Effector memory CD8-positive, alpha-beta T cell (primary cell): ENCODE measurements at regions not wholly inside any gene's neighbourhood (a gene's known extent, or its start where the extent isn't known, plus 50 kb on each side); places are given as distances from the start of the nearest gene placed in this dataset.
"Not testable (repeated sequence)": the region's sequence is repeated elsewhere in the genome, so short reads cannot be mapped to it uniquely, and the experiment has no call there.

ENCODE experiments used
- ATAC-seq: fragments of 150-1000 bp; cut with Tn5 transposase; replicated peaks from 2 replicates; pipeline ENCODE4 v1.10.0; 2021; ENCODE audit warnings: mild to moderate bottlenecking, moderate library complexity
- DNase-seq, 3 experiments: peaks; one replicate each; pipeline ENCODE4 v3.0.0; 2021
- H3K27ac Mint-ChIP-seq, 2 donors: one replicate each; pipeline ENCODE4 v1.8.0; 2022; ENCODE audit warnings: mild to moderate bottlenecking in 2 of 2, mixed read lengths in 2 of 2, moderate library complexity in 2 of 2
- H3K27me3 Mint-ChIP-seq, 2 donors: one replicate each; pipeline ENCODE4 v1.8.0; 2022; ENCODE audit warnings: mixed read lengths in 2 of 2
- H3K36me3 Mint-ChIP-seq: one replicate; pipeline ENCODE4 v1.8.0; 2022; ENCODE audit warnings: mild to moderate bottlenecking, moderate library complexity, mixed read lengths; ENCODE audit not compliant: insufficient read depth
- H3K4me1 Mint-ChIP-seq, 2 donors: one replicate each; pipeline ENCODE4 v1.8.0; 2022; ENCODE audit warnings: low read depth in 2 of 2, mixed read lengths in 2 of 2
- H3K4me3 Mint-ChIP-seq, 2 donors: one replicate each; pipeline ENCODE4 v1.8.0; 2022; ENCODE audit warnings: mild to moderate bottlenecking in 2 of 2, mixed read lengths in 2 of 2, moderate library complexity in 2 of 2
- H3K9me3 Mint-ChIP-seq, 2 donors: one replicate each; pipeline ENCODE4 v1.8.0; 2022; ENCODE audit warnings: mixed read lengths in 2 of 2

GRCh38 chr2:109669731-109670130, 55.6 kb downstream of the SOWAHC start:
- no peaks in the 10 kb centered on the region for H3K9me3 Mint-ChIP-seq
- H3K4me3 Mint-ChIP-seq = no peak overlapping the region
- DNase-seq (no peak), ATAC-seq (no peak)
- H3K27ac Mint-ChIP-seq = no peak overlapping the region
- no peaks in the 10 kb centered on the region for H3K4me1 Mint-ChIP-seq
- H3K27me3 Mint-ChIP-seq = peaks cover 22 to 41% of the 10 kb centered on the region in 2 donors
- H3K36me3 Mint-ChIP-seq = no peaks in the 10 kb centered on the region

GRCh38 chr2:109670556-109671411, 56.6 kb downstream of the SOWAHC start:
- peaks cover 22 to 49% of the 10 kb centered on the region in 2 donors for H3K27me3 Mint-ChIP-seq
- H3K27ac Mint-ChIP-seq = no peak overlapping the region
- H3K4me1 Mint-ChIP-seq = peaks cover 0 to 2% of the 10 kb centered on the region in 2 donors
- H3K4me3 Mint-ChIP-seq = no peak overlapping the region
- ATAC-seq (no peak), DNase-seq (no peak)
- H3K9me3 Mint-ChIP-seq = no peaks in the 10 kb centered on the region
- no peaks in the 10 kb centered on the region for H3K36me3 Mint-ChIP-seq

GRCh38 chr2:109674894-109675534, 60.9 kb downstream of the SOWAHC start:
- Mint-ChIP-seq H3K36me3 (no peaks in the 10 kb centered on the region), H3K9me3 (no peaks in the 10 kb centered on the region), H3K27ac (no peak overlapping the region), H3K4me1 (peaks cover 0 to 2% of the 10 kb centered on the region in 2 donors), H3K27me3 (peaks cover 17 to 67% of the 10 kb centered on the region in 2 donors), H3K4me3 (no peak overlapping the region)
- ATAC-seq = no peak
- no peak for DNase-seq

GRCh38 chr2:109675666-109676345, 61.6 kb downstream of the SOWAHC start:
- Mint-ChIP-seq H3K4me3 (no peak overlapping the region), H3K9me3 (no peaks in the 10 kb centered on the region), H3K27me3 (peaks cover 17 to 66% of the 10 kb centered on the region in 2 donors), H3K27ac (no peak overlapping the region), H3K36me3 (no peaks in the 10 kb centered on the region), H3K4me1 (peaks cover 0 to 2% of the 10 kb centered on the region in 2 donors)
- DNase-seq (no peak), ATAC-seq (no peak)

GRCh38 chr2:109676346-109676902, 62.3 kb downstream of the SOWAHC start:
- Mint-ChIP-seq H3K27ac (no peak overlapping the region), H3K4me3 (no peak overlapping the region), H3K36me3 (no peaks in the 10 kb centered on the region), H3K9me3 (no peaks in the 10 kb centered on the region), H3K27me3 (peaks cover 17 to 59% of the 10 kb centered on the region in 2 donors), H3K4me1 (peaks cover 0 to 2% of the 10 kb centered on the region in 2 donors)
- no peak for ATAC-seq
- no peak for DNase-seq

- H3K9me3 Mint-ChIP-seq, H3K27ac Mint-ChIP-seq, DNase-seq, H3K4me1 Mint-ChIP-seq, H3K36me3 Mint-ChIP-seq, H3K4me3 Mint-ChIP-seq, ATAC-seq: not testable (repeated sequence)
- H3K27me3 Mint-ChIP-seq = peaks cover 17 to 58% of the 10 kb centered on the region in 2 donors
Observed at GRCh38 chr2:109677121-109677731, 63.1 kb downstream of the SOWAHC start.

GRCh38 chr2:109677835-109678580, 63.8 kb downstream of the SOWAHC start:
- H3K4me3 Mint-ChIP-seq = no peak overlapping the region
- peaks cover 0 to 2% of the 10 kb centered on the region in 2 donors for H3K4me1 Mint-ChIP-seq
- no peak overlapping the region for H3K27ac Mint-ChIP-seq
- H3K9me3 Mint-ChIP-seq = no peaks in the 10 kb centered on the region
- no peak for ATAC-seq
- H3K27me3 Mint-ChIP-seq = peaks cover 17 to 59% of the 10 kb centered on the region in 2 donors
- DNase-seq = no peak
- H3K36me3 Mint-ChIP-seq = no peaks in the 10 kb centered on the region

GRCh38 chr2:109678724-109679201, 64.6 kb downstream of the SOWAHC start:
- H3K4me3 Mint-ChIP-seq, H3K4me1 Mint-ChIP-seq, ATAC-seq, H3K27ac Mint-ChIP-seq, H3K9me3 Mint-ChIP-seq, DNase-seq, H3K36me3 Mint-ChIP-seq: not testable (repeated sequence)
- peaks cover 23 to 59% of the 10 kb centered on the region in 2 donors for H3K27me3 Mint-ChIP-seq

GRCh38 chr2:109679225-109679624, 65.1 kb downstream of the SOWAHC start:
- Mint-ChIP-seq H3K4me3 (no peak overlapping the region), H3K9me3 (no peaks in the 10 kb centered on the region), H3K27ac (no peak overlapping the region), H3K36me3 (peaks cover 4% of the 10 kb centered on the region), H3K4me1 (peaks cover 0 to 2% of the 10 kb centered on the region in 2 donors), H3K27me3 (peaks cover 23 to 55% of the 10 kb centered on the region in 2 donors)
- DNase-seq = no peak
- ATAC-seq = no peak

- ATAC-seq (no peak), DNase-seq (no peak)
- Mint-ChIP-seq H3K36me3 (peaks cover 4% of the 10 kb centered on the region), H3K4me3 (no peak overlapping the region), H3K4me1 (peaks cover 0 to 2% of the 10 kb centered on the region in 2 donors), H3K27me3 (peaks cover 23 to 55% of the 10 kb centered on the region in 2 donors), H3K27ac (no peak overlapping the region), H3K9me3 (no peaks in the 10 kb centered on the region)
Observed at GRCh38 chr2:109679626-109680025, 65.5 kb downstream of the SOWAHC start.

GRCh38 chr2:109680523-109681297, 66.5 kb downstream of the SOWAHC start:
- Mint-ChIP-seq H3K4me1 (peaks cover 0 to under 1% of the 10 kb centered on the region in 2 donors), H3K4me3 (no peak overlapping the region), H3K36me3 (peaks cover 4% of the 10 kb centered on the region), H3K27ac (no peak overlapping the region), H3K9me3 (no peaks in the 10 kb centered on the region), H3K27me3 (peaks cover 23 to 56% of the 10 kb centered on the region in 2 donors)
- no peak for DNase-seq
- no peak for ATAC-seq
